ENCODE measurements at regions not wholly inside any gene's neighbourhood (a gene's known extent, or its start where the extent isn't known, plus 50 kb on each side); places are given as distances from the start of the nearest gene placed in this dataset.
"Not testable (repeated sequence)": the region's sequence is repeated elsewhere in the genome, so short reads cannot be mapped to it uniquely, and the experiment has no call there.

DNA sequence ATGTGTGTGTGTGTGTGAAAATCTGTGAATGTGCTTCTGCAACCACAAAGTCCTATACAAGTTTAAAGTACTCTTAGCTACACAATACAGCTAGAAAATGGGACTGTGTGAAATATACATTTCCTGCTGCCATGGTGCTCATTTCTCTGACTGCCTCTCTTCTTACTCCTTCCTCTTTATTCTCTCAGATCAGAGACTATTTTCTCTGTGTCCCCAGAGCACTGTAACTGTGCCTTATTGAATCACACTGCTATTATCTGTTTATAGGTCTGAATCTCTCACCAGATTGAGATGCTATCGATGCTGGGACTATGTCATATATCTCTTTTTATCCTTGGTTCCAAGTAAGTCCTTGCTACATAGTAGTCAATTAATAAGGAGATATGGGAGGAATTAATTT is 217.9 kb upstream of the SLCO3A1 start:
- DNase-seq = no peak
- no peak overlapping the region for H3K4me3 Mint-ChIP-seq
- H3K27me3 Mint-ChIP-seq = no peaks in the 10 kb centered on the region
- no peak for ATAC-seq (ENCODE audit: low read depth in 2 of 2)
- no peaks in the 10 kb centered on the region for H3K4me1 Mint-ChIP-seq
- Histone ChIP-seq H3K4me3 (ENCODE audit: low read depth, low read length) (no peak overlapping the region), H3K27me3 (ENCODE audit: control insufficient read depth, insufficient read depth, low read length) (no peaks in the 10 kb centered on the region), H3K36me3 (ENCODE audit: control insufficient read depth, insufficient read depth, low read length) (no peaks in the 10 kb centered on the region), H3K9me3 (ENCODE audit: control insufficient read depth in 2 of 2, low read length in 2 of 2) (peaks cover 4 to 8% of the 10 kb centered on the region in 2 experiments), H3K27ac (ENCODE audit: insufficient read depth, low read length, poor library complexity, severe bottlenecking) (no peak overlapping the region), H3K4me1 (ENCODE audit: control insufficient read depth, insufficient read depth, low read length, poor library complexity, severe bottlenecking) (no peaks in the 10 kb centered on the region)
- H3K9me3 Mint-ChIP-seq = peaks cover 0 to 8% (median 4%) of the 10 kb centered on the region in 7 donors
- no peaks in the 10 kb centered on the region for H3K36me3 Mint-ChIP-seq
- H3K27ac Mint-ChIP-seq = no peak overlapping the region

DNA sequence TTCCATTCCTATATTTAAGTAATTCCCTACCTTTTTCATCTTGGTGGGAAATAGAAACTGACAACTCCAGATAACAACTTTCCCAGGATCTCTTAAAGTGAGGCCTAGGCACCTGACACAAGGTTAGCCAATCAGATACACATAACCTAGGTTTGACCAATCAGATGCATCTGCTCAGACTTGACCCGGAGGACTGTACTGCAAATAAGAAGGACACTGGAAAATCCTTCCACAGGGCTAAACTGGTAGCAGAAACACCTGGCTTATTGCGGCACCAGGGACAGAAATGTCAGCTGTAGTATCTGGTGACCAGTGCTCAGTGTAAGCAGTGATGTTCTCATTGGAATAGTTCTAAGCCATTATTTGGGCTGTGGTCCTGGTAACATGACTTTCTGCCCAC is 204.5 kb upstream of the SLCO3A1 start:
- Histone ChIP-seq H3K4me3 (ENCODE audit: low read depth, low read length) (no peak overlapping the region), H3K9me3 (ENCODE audit: control insufficient read depth in 2 of 2, low read length in 2 of 2) (no peaks in the 10 kb centered on the region), H3K27ac (ENCODE audit: insufficient read depth, low read length, poor library complexity, severe bottlenecking) (no peak overlapping the region), H3K27me3 (ENCODE audit: control insufficient read depth, insufficient read depth, low read length) (peaks cover 11% of the 10 kb centered on the region), H3K36me3 (ENCODE audit: control insufficient read depth, insufficient read depth, low read length) (no peaks in the 10 kb centered on the region), H3K4me1 (ENCODE audit: control insufficient read depth, insufficient read depth, low read length, poor library complexity, severe bottlenecking) (no peaks in the 10 kb centered on the region)
- DNase-seq (no peak), ATAC-seq (ENCODE audit: low read depth in 2 of 2) (no peak)
- Mint-ChIP-seq H3K36me3 (no peaks in the 10 kb centered on the region), H3K27ac (no peak overlapping the region), H3K4me1 (no peaks in the 10 kb centered on the region), H3K27me3 (peaks cover 20% of the 10 kb centered on the region), H3K9me3 (peaks cover 0 to 2% (median 0%) of the 10 kb centered on the region in 7 donors), H3K4me3 (no peak overlapping the region)

DNA sequence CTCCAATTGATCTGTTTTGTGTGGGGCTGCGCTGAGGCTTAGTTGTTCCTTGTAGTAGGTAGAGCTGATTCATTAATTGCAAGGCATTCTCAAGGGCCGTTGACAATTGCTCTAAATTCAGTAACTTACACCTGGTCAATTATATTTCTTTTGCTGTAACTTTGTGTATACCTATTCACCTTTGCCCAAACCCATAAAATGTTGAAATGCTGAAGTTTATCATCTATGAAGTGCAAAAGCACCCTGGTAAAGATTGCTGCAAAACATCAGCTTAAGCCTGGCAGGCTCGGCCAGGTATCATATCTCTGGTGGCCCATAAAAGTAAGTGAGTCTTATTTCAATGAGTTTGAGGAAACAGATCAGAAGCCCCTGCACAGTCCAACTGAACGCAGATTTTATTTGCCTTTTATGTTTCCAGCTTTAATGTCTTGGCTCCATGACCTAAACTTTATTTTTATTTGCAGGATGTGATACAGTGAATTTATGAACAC is 203.6 kb upstream of the SLCO3A1 start:
- no peak for DNase-seq
- no peaks in the 10 kb centered on the region for H3K9me3 ChIP-seq (ENCODE audit: control insufficient read depth in 2 of 2, low read length in 2 of 2)
- no peak overlapping the region for H3K27ac ChIP-seq (ENCODE audit: insufficient read depth, low read length, poor library complexity, severe bottlenecking)
- H3K4me1 ChIP-seq (ENCODE audit: control insufficient read depth, insufficient read depth, low read length, poor library complexity, severe bottlenecking) = no peaks in the 10 kb centered on the region
- H3K36me3 ChIP-seq (ENCODE audit: control insufficient read depth, insufficient read depth, low read length) = no peaks in the 10 kb centered on the region
- no peak for ATAC-seq (ENCODE audit: low read depth in 2 of 2)
- peaks cover 20% of the 10 kb centered on the region for H3K27me3 Mint-ChIP-seq
- H3K4me3 ChIP-seq (ENCODE audit: low read depth, low read length) = no peak overlapping the region
- no peaks in the 10 kb centered on the region for H3K36me3 Mint-ChIP-seq
- no peak overlapping the region for H3K27ac Mint-ChIP-seq
- H3K27me3 ChIP-seq (ENCODE audit: control insufficient read depth, insufficient read depth, low read length) = peaks cover 8% of the 10 kb centered on the region
- no peak overlapping the region for H3K4me3 Mint-ChIP-seq
- H3K9me3 Mint-ChIP-seq = peaks cover 0 to 2% (median 0%) of the 10 kb centered on the region in 7 donors
- H3K4me1 Mint-ChIP-seq = no peaks in the 10 kb centered on the region

DNA sequence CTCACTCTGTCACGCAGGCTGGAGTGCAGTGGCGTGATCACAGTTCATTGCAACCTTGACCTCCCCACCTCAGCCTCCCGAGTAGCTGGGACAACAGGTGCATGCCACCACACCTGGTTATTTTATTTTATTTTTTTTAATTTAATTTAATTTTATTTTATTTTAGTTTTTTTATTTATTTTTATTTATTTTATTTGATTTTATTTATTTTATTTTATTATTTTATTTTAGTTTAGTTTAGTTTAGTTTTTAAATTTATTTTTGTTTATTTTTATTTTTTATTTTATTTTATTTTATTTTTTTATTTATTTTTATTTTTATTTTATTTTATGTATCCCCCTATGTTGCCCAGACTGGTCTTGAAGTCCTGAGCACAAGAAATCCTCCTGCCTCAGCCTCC is 202.3 kb upstream of the SLCO3A1 start:
- Histone ChIP-seq H3K9me3 (ENCODE audit: control insufficient read depth in 2 of 2, low read length in 2 of 2) (no peaks in the 10 kb centered on the region), H3K4me3 (ENCODE audit: low read depth, low read length) (no peak overlapping the region), H3K4me1 (ENCODE audit: control insufficient read depth, insufficient read depth, low read length, poor library complexity, severe bottlenecking) (no peaks in the 10 kb centered on the region), H3K27me3 (ENCODE audit: control insufficient read depth, insufficient read depth, low read length) (peaks cover 8% of the 10 kb centered on the region), H3K27ac (ENCODE audit: insufficient read depth, low read length, poor library complexity, severe bottlenecking) (no peak overlapping the region), H3K36me3 (ENCODE audit: control insufficient read depth, insufficient read depth, low read length) (no peaks in the 10 kb centered on the region)
- no peak for ATAC-seq (ENCODE audit: low read depth in 2 of 2)
- Mint-ChIP-seq H3K27me3 (peaks cover 30% of the 10 kb centered on the region), H3K36me3 (no peaks in the 10 kb centered on the region), H3K9me3 (peaks cover 0 to 6% (median 2%) of the 10 kb centered on the region in 7 donors), H3K4me1 (no peaks in the 10 kb centered on the region), H3K27ac (no peak overlapping the region), H3K4me3 (no peak overlapping the region)
- no peak for DNase-seq

DNA sequence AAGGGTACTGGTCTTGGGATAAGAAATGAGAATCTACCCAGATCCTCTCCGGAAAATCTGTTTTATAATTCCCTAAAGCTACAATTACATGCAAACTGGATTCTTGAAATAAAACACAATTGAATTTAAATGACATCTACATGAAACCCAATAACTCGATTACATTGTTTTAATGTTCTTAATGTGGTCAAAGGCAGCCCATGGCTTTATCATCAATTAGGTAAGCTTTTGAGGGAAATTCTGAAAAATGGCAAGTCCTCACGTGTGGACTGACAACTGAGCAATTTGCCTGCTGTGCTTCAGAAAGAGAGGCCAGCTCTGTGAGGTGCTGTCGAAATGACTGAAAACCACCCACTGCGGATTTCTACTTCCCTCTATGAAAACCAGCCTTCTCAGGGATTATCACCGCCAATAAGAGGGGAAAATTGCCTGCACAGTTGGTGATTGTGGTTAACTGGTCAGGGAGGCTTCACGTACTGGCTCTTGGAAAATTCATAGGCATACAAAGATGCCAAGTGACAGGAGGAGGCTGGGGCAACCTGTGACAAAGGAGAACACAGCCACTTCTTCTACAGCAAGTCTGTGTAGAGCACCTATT is 200.8 kb upstream of the SLCO3A1 start:
- H3K4me1 ChIP-seq (ENCODE audit: control insufficient read depth, insufficient read depth, low read length, poor library complexity, severe bottlenecking) = no peaks in the 10 kb centered on the region
- no peak overlapping the region for H3K27ac ChIP-seq (ENCODE audit: insufficient read depth, low read length, poor library complexity, severe bottlenecking)
- no peak overlapping the region for H3K4me3 ChIP-seq (ENCODE audit: low read depth, low read length)
- H3K27me3 ChIP-seq (ENCODE audit: control insufficient read depth, insufficient read depth, low read length) = peaks cover 10% of the 10 kb centered on the region
- Mint-ChIP-seq H3K9me3 (peaks cover 0 to 6% (median 2%) of the 10 kb centered on the region in 7 donors), H3K4me1 (no peaks in the 10 kb centered on the region), H3K27ac (no peak overlapping the region), H3K27me3 (peaks cover 35% of the 10 kb centered on the region), H3K4me3 (no peak overlapping the region), H3K36me3 (no peaks in the 10 kb centered on the region)
- no peak for DNase-seq
- H3K36me3 ChIP-seq (ENCODE audit: control insufficient read depth, insufficient read depth, low read length) = no peaks in the 10 kb centered on the region
- H3K9me3 ChIP-seq (ENCODE audit: control insufficient read depth in 2 of 2, low read length in 2 of 2) = no peaks in the 10 kb centered on the region
- no peak for ATAC-seq (ENCODE audit: low read depth in 2 of 2)

DNA sequence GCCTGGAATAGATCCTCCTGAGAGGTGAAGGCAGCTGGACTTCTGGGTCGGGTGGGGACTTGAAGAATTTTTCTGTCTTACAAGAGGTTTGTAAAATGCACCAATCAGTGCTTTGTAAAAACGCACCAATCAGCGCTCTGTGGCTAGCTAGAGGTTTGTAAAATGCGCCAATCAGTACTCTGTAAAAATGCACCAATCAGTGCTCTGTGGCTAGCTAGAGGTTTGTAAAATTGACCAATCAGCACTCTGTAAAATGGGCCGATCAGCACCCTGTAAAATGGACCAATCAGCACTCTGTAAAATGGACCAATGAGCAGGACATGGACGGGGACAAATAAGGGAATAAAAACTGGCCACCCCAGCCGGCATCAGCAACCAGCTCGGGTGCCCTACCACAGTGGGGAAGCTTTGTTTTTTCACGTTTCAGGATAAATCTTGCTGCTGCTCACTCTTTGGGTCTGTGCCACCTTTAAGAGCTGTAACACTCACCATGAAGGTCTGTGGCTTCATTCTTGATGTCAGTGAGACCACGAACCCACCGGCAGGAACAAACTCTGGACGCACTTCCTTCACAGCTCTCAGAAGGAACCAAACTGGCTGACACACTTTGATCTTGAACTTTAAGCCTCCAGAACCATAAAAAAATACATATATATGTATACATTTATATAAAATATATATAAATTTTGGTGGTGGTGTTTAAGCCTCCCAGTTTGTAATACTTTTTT is 197.8 kb upstream of the SLCO3A1 start:
- H3K9me3 Mint-ChIP-seq; H3K4me3 ChIP-seq (ENCODE audit: low read depth, low read length); H3K36me3 Mint-ChIP-seq; H3K4me1 Mint-ChIP-seq; H3K4me1 ChIP-seq (ENCODE audit: control insufficient read depth, insufficient read depth, low read length, poor library complexity, severe bottlenecking); H3K27ac Mint-ChIP-seq; DNase-seq; H3K36me3 ChIP-seq (ENCODE audit: control insufficient read depth, insufficient read depth, low read length); H3K9me3 ChIP-seq (ENCODE audit: control insufficient read depth in 2 of 2, low read length in 2 of 2); H3K27ac ChIP-seq (ENCODE audit: insufficient read depth, low read length, poor library complexity, severe bottlenecking); H3K4me3 Mint-ChIP-seq: not testable (repeated sequence)
- H3K27me3 ChIP-seq (ENCODE audit: control insufficient read depth, insufficient read depth, low read length) = peaks cover 10% of the 10 kb centered on the region
- ATAC-seq (ENCODE audit: low read depth in 2 of 2) = peak in 1 of 2 donors; percentile 18
- H3K27me3 Mint-ChIP-seq = peaks cover 37% of the 10 kb centered on the region

DNA sequence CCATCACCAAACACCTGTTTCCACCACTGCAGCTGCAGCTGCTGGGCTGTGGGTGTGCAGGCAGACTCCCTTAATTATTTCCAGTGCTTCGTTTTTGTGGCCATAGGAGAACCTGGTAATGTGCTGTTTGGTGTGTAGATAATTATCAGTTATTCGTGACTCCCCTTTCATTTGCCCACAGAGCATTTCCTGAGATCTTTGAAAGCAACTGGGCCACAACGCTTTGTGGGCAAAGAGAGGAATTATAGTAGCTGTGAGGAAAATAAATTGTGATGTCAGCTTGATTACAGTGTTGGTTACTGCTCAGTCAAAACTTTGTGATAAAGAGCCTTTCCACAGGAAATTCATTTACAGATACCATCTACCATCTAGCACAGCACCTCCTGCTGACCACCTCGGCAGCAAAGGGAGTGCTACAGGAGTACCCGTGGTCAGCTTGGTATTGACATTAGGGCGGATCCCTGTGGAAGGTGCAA is 193.3 kb upstream of the SLCO3A1 start:
- peaks cover 2% of the 10 kb centered on the region for H3K27me3 ChIP-seq (ENCODE audit: control insufficient read depth, insufficient read depth, low read length)
- peaks cover 0 to 5% (median 2%) of the 10 kb centered on the region in 7 donors for H3K9me3 Mint-ChIP-seq
- H3K27me3 Mint-ChIP-seq = peaks cover 36% of the 10 kb centered on the region

More for the DNA sequence above, 193.3 kb upstream of the SLCO3A1 start:
- Mint-ChIP-seq H3K27ac (no peak overlapping the region), H3K36me3 (no peaks in the 10 kb centered on the region), H3K4me3 (no peak overlapping the region), H3K4me1 (peaks cover 0 to 9% (median 3%) of the 10 kb centered on the region in 4 donors)
- no peaks in the 10 kb centered on the region for H3K9me3 ChIP-seq (ENCODE audit: control insufficient read depth in 2 of 2, low read length in 2 of 2)
- DNase-seq (no peak), ATAC-seq (ENCODE audit: low read depth in 2 of 2) (no peak)
- no peak overlapping the region for H3K4me3 ChIP-seq (ENCODE audit: low read depth, low read length)
- no peaks in the 10 kb centered on the region for H3K4me1 ChIP-seq (ENCODE audit: control insufficient read depth, insufficient read depth, low read length, poor library complexity, severe bottlenecking)
- H3K36me3 ChIP-seq (ENCODE audit: control insufficient read depth, insufficient read depth, low read length) = no peaks in the 10 kb centered on the region
- H3K27ac ChIP-seq (ENCODE audit: insufficient read depth, low read length, poor library complexity, severe bottlenecking) = no peak overlapping the region

Data from CD4-positive, CD25-positive, alpha-beta regulatory T cell (primary cell).